GM23338 (cell line): ENCODE measurements at regions not wholly inside any gene's neighbourhood (a gene's known extent, or its start where the extent isn't known, plus 50 kb on each side); places are given as distances from the start of the nearest gene placed in this dataset.

Experiments used
- ATAC-seq: fragments of 200-7000 bp; cut with Tn5 transposase; 3 replicates; pipeline ENCODE4 v1.9.1; 2020
- DNase-seq: peaks from one replicate; pipeline ENCODE4 v3.0.0-alpha.2; 2015; ENCODE audit warnings: low spot score
- H2AFZ ChIP-seq: fragments of 200-600 bp; sonication (generic); 2 replicates; pipeline ENCODE4 v1.8.0; 2016; ENCODE audit warnings: antibody characterized with exemption, mild to moderate bottlenecking, moderate library complexity
- H3F3A ChIP-seq: fragments of 200-600 bp; sonication (generic); replicated peaks from 2 replicates; pipeline ENCODE4 v1.8.0; 2017; ENCODE audit warnings: antibody characterized with exemption, mixed run types, low read depth
- H3K27ac ChIP-seq: fragments of 200-600 bp; sonication (generic); 2 replicates; pipeline ENCODE4 v1.6.1; 2016; ENCODE audit warnings: low read depth
- H3K27me3 ChIP-seq: fragments of 200-600 bp; sonication (generic); 2 replicates; pipeline ENCODE4 v1.8.0; 2016; ENCODE audit warnings: mild to moderate bottlenecking, mixed run types, moderate library complexity; ENCODE audit not compliant: insufficient read depth
- H3K36me3 ChIP-seq: fragments of 200-600 bp; sonication (generic); 2 replicates; pipeline ENCODE4 v1.8.0; 2016; ENCODE audit warnings: mild to moderate bottlenecking; ENCODE audit not compliant: insufficient read depth
- H3K4me1 ChIP-seq: fragments of 200-600 bp; sonication (generic); 2 replicates; pipeline ENCODE4 v1.8.0; 2016; ENCODE audit warnings: mild to moderate bottlenecking, moderate library complexity; ENCODE audit not compliant: insufficient read depth
- H3K4me2 ChIP-seq: fragments of 200-600 bp; sonication (generic); 2 replicates; pipeline ENCODE4 v1.7.1; 2017; ENCODE audit warnings: mixed run types
- H3K4me3 ChIP-seq: fragments of 200-600 bp; sonication (generic); 2 replicates; pipeline ENCODE4 v1.6.1; 2016; ENCODE audit warnings: mixed run types
- H3K79me2 ChIP-seq: fragments of 200-600 bp; sonication (generic); replicated peaks from 2 replicates; pipeline ENCODE4 v1.8.0; 2017; ENCODE audit warnings: mild to moderate bottlenecking; ENCODE audit not compliant: insufficient read depth
- H3K9me2 ChIP-seq: fragments of 200-600 bp; sonication (generic); 2 replicates; pipeline ENCODE4 v1.8.0; 2017; ENCODE audit not compliant: insufficient read depth
- H4K20me1 ChIP-seq: fragments of 200-600 bp; sonication (generic); replicated peaks from 2 replicates; pipeline ENCODE4 v1.8.0; 2017; ENCODE audit warnings: mild to moderate bottlenecking; ENCODE audit not compliant: insufficient read depth
- H3K27ac Mint-ChIP-seq: 2 replicates; pipeline ENCODE4 v1.8.0; 2020; ENCODE audit warnings: inconsistent platforms, mild to moderate bottlenecking, moderate library complexity, mixed read lengths
- H3K27me3 Mint-ChIP-seq: 3 replicates; pipeline ENCODE4 v1.8.0; 2022; ENCODE audit warnings: low read depth, mild to moderate bottlenecking, moderate library complexity, mixed read lengths, inconsistent platforms; ENCODE audit not compliant: insufficient read depth, poor library complexity
- H3K36me3 Mint-ChIP-seq: 3 replicates; pipeline ENCODE4 v1.8.0; 2021; ENCODE audit warnings: low read depth, mild to moderate bottlenecking, inconsistent platforms, moderate library complexity, mixed read lengths
- H3K4me1 Mint-ChIP-seq: 3 replicates; pipeline ENCODE4 v1.8.0; 2020; ENCODE audit warnings: mild to moderate bottlenecking, inconsistent platforms, mixed read lengths
- H3K4me3 Mint-ChIP-seq: 3 replicates; pipeline ENCODE4 v1.8.0; 2021; ENCODE audit warnings: moderate library complexity, mild to moderate bottlenecking, inconsistent platforms, mixed read lengths
- H3K9me3 Mint-ChIP-seq: 3 replicates; pipeline ENCODE4 v1.8.0; 2020; ENCODE audit warnings: moderate library complexity, mild to moderate bottlenecking, inconsistent platforms, mixed read lengths
- CREB1 ChIP-seq: fragments of 250-450 bp; sonication (Bioruptor Pico); IDR thresholded peaks from 2 replicates; pipeline ENCODE4 v1.5.0; 2020; ENCODE audit warnings: low read depth, mild to moderate bottlenecking, moderate library complexity
- EZH2 ChIP-seq: fragments of 200-600 bp; sonication (generic); IDR thresholded peaks from one replicate; pipeline ENCODE4 v1.8.0; 2017; ENCODE audit warnings: antibody characterized with exemption, mild to moderate bottlenecking, low read depth; ENCODE audit not compliant: unreplicated experiment
- EZH2phosphoT487 ChIP-seq: fragments of 200-600 bp; sonication (generic); IDR thresholded peaks from one replicate; pipeline ENCODE4 v1.8.1; 2018; ENCODE audit warnings: antibody characterized with exemption; ENCODE audit not compliant: unreplicated experiment
- JUNB ChIP-seq: IDR thresholded peaks from one replicate; pipeline ENCODE4 v1.6.1; 2016; ENCODE audit warnings: antibody characterized with exemption; ENCODE audit not compliant: unreplicated experiment
- NANOG ChIP-seq: IDR thresholded peaks from 2 replicates; pipeline ENCODE4 v1.6.1; 2016; ENCODE audit warnings: antibody characterized with exemption, borderline replicate concordance
- POLR2AphosphoS5 ChIP-seq: IDR thresholded peaks from 2 replicates; pipeline ENCODE4 v1.6.1; 2016; ENCODE audit warnings: antibody characterized with exemption, low read depth
- STAT1 ChIP-seq: IDR thresholded peaks from one replicate; pipeline ENCODE4 v1.6.1; 2016; ENCODE audit warnings: antibody characterized with exemption; ENCODE audit not compliant: unreplicated experiment
- ZNF114 ChIP-seq: fragments of 250-450 bp; sonication (Bioruptor Pico); IDR thresholded peaks from 2 replicates; pipeline ENCODE4 v1.5.0; 2020; ENCODE audit warnings: mild to moderate bottlenecking, moderate library complexity
- ZNF331 ChIP-seq: fragments of 250-450 bp; sonication (Bioruptor Pico); IDR thresholded peaks from 2 replicates; pipeline ENCODE4 v1.5.0; 2020; ENCODE audit warnings: low read depth, mild to moderate bottlenecking, moderate library complexity
- TF ChIP-seq, protein P1 (sequence below): fragments of 250-450 bp; sonication (Bioruptor Pico); IDR thresholded peaks from 2 replicates; pipeline ENCODE4 v1.5.0; 2020; ENCODE audit warnings: mild to moderate bottlenecking, moderate library complexity
- TF ChIP-seq, protein P2 (sequence below), 2 experiments: fragments of 200-600 bp in 1 of 2; sonication (generic) in 1 of 2; conservative IDR thresholded peaks; 2 replicates each; pipeline versions ENCODE4 v1.5.1 to v1.6.1; 2016 to 2017; ENCODE audit warnings: antibody characterized with exemption in 2 of 2, low read depth in 2 of 2, mild to moderate bottlenecking in 2 of 2, moderate library complexity in 1 of 2
- TF ChIP-seq, protein P3 (sequence below): IDR thresholded peaks from one replicate; pipeline ENCODE4 v1.6.1; 2018; ENCODE audit warnings: antibody characterized with exemption; ENCODE audit not compliant: unreplicated experiment
- TF ChIP-seq, protein P4 (sequence below): IDR thresholded peaks from 2 replicates; pipeline ENCODE4 v1.6.1; 2016; ENCODE audit warnings: antibody characterized with exemption

DNA sequence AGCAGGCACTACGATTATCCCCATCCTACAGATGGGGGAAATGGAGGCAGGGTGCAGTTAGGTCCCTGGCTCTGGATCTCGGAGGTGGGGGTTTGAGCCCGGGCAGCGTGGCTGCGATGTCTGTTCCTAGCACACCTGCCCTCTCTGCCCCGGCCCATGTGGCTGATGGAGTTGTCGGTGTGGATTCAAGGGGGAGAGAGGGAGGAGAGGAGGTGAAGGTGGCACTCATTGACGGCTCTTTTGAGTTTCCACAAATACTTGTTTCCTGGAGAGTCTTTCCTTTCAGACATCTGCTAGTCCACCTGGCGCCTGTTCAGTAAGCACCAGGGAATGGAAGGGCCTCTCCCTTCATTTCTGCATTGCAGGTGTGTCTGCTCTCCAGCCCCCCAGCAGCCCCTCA is 69.9 kb downstream of the ARHGEF18 start:
- Mint-ChIP-seq H3K27ac (no peak overlapping the region), H3K4me3 (no peak overlapping the region), H3K9me3 (no peaks in the 10 kb centered on the region; the same call in 2 of the 3 replicates), H3K4me1 (peaks cover 14% of the 10 kb centered on the region), H3K36me3 (no peaks in the 10 kb centered on the region), H3K27me3 (peaks cover 13% of the 10 kb centered on the region)
- H3K79me2 ChIP-seq: peaks cover 36% of the 10 kb centered on the region
- H2AFZ ChIP-seq: no peak overlapping the region
- H3K27me3 ChIP-seq: no peaks in the 10 kb centered on the region
- H3K4me1 ChIP-seq: no peaks in the 10 kb centered on the region; the same call in 1 of the 2 replicates
- H3K4me3 ChIP-seq: no peak overlapping the region
- no peak for DNase-seq
- no peak for TF ChIP-seq EZH2phosphoT487
- TF ChIP-seq, protein P1, sequence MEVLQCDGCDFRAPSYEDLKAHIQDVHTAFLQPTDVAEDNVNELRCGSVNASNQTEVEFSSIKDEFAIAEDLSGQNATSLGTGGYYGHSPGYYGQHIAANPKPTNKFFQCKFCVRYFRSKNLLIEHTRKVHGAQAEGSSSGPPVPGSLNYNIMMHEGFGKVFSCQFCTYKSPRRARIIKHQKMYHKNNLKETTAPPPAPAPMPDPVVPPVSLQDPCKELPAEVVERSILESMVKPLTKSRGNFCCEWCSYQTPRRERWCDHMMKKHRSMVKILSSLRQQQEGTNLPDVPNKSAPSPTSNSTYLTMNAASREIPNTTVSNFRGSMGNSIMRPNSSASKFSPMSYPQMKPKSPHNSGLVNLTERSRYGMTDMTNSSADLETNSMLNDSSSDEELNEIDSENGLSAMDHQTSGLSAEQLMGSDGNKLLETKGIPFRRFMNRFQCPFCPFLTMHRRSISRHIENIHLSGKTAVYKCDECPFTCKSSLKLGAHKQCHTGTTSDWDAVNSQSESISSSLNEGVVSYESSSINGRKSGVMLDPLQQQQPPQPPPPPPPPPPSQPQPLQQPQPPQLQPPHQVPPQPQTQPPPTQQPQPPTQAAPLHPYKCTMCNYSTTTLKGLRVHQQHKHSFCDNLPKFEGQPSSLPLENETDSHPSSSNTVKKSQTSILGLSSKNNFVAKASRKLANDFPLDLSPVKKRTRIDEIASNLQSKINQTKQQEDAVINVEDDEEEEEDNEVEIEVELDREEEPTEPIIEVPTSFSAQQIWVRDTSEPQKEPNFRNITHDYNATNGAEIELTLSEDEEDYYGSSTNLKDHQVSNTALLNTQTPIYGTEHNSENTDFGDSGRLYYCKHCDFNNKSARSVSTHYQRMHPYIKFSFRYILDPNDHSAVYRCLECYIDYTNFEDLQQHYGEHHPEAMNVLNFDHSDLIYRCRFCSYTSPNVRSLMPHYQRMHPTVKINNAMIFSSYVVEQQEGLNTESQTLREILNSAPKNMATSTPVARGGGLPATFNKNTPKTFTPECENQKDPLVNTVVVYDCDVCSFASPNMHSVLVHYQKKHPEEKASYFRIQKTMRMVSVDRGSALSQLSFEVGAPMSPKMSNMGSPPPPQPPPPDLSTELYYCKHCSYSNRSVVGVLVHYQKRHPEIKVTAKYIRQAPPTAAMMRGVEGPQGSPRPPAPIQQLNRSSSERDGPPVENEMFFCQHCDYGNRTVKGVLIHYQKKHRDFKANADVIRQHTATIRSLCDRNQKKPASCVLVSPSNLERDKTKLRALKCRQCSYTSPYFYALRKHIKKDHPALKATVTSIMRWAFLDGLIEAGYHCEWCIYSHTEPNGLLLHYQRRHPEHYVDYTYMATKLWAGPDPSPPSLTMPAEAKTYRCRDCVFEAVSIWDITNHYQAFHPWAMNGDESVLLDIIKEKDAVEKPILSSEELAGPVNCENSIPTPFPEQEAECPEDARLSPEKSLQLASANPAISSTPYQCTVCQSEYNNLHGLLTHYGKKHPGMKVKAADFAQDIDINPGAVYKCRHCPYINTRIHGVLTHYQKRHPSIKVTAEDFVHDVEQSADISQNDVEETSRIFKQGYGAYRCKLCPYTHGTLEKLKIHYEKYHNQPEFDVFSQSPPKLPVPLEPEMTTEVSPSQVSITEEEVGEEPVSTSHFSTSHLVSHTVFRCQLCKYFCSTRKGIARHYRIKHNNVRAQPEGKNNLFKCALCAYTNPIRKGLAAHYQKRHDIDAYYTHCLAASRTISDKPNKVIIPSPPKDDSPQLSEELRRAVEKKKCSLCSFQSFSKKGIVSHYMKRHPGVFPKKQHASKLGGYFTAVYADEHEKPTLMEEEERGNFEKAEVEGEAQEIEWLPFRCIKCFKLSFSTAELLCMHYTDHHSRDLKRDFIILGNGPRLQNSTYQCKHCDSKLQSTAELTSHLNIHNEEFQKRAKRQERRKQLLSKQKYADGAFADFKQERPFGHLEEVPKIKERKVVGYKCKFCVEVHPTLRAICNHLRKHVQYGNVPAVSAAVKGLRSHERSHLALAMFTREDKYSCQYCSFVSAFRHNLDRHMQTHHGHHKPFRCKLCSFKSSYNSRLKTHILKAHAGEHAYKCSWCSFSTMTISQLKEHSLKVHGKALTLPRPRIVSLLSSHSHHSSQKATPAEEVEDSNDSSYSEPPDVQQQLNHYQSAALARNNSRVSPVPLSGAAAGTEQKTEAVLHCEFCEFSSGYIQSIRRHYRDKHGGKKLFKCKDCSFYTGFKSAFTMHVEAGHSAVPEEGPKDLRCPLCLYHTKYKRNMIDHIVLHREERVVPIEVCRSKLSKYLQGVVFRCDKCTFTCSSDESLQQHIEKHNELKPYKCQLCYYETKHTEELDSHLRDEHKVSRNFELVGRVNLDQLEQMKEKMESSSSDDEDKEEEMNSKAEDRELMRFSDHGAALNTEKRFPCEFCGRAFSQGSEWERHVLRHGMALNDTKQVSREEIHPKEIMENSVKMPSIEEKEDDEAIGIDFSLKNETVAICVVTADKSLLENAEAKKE: no peak
- TF ChIP-seq, protein P2, sequence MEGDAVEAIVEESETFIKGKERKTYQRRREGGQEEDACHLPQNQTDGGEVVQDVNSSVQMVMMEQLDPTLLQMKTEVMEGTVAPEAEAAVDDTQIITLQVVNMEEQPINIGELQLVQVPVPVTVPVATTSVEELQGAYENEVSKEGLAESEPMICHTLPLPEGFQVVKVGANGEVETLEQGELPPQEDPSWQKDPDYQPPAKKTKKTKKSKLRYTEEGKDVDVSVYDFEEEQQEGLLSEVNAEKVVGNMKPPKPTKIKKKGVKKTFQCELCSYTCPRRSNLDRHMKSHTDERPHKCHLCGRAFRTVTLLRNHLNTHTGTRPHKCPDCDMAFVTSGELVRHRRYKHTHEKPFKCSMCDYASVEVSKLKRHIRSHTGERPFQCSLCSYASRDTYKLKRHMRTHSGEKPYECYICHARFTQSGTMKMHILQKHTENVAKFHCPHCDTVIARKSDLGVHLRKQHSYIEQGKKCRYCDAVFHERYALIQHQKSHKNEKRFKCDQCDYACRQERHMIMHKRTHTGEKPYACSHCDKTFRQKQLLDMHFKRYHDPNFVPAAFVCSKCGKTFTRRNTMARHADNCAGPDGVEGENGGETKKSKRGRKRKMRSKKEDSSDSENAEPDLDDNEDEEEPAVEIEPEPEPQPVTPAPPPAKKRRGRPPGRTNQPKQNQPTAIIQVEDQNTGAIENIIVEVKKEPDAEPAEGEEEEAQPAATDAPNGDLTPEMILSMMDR (conservative IDR thresholded peaks at IDR 0.05; ENCODE audit: low read depth in 2 of 2): no peak
- TF ChIP-seq STAT1: no peak
- no peak for TF ChIP-seq POLR2AphosphoS5
- TF ChIP-seq, protein P3, sequence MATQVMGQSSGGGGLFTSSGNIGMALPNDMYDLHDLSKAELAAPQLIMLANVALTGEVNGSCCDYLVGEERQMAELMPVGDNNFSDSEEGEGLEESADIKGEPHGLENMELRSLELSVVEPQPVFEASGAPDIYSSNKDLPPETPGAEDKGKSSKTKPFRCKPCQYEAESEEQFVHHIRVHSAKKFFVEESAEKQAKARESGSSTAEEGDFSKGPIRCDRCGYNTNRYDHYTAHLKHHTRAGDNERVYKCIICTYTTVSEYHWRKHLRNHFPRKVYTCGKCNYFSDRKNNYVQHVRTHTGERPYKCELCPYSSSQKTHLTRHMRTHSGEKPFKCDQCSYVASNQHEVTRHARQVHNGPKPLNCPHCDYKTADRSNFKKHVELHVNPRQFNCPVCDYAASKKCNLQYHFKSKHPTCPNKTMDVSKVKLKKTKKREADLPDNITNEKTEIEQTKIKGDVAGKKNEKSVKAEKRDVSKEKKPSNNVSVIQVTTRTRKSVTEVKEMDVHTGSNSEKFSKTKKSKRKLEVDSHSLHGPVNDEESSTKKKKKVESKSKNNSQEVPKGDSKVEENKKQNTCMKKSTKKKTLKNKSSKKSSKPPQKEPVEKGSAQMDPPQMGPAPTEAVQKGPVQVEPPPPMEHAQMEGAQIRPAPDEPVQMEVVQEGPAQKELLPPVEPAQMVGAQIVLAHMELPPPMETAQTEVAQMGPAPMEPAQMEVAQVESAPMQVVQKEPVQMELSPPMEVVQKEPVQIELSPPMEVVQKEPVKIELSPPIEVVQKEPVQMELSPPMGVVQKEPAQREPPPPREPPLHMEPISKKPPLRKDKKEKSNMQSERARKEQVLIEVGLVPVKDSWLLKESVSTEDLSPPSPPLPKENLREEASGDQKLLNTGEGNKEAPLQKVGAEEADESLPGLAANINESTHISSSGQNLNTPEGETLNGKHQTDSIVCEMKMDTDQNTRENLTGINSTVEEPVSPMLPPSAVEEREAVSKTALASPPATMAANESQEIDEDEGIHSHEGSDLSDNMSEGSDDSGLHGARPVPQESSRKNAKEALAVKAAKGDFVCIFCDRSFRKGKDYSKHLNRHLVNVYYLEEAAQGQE: no peak
- TF ChIP-seq EZH2: no peak
- no peak for TF ChIP-seq ZNF331 (CRISPR knock-in tag)
- TF ChIP-seq, protein P4, sequence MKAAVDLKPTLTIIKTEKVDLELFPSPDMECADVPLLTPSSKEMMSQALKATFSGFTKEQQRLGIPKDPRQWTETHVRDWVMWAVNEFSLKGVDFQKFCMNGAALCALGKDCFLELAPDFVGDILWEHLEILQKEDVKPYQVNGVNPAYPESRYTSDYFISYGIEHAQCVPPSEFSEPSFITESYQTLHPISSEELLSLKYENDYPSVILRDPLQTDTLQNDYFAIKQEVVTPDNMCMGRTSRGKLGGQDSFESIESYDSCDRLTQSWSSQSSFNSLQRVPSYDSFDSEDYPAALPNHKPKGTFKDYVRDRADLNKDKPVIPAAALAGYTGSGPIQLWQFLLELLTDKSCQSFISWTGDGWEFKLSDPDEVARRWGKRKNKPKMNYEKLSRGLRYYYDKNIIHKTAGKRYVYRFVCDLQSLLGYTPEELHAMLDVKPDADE: no peak
- no peak for TF ChIP-seq NANOG
- TF ChIP-seq JUNB: no peak
- no peak for TF ChIP-seq CREB1 (CRISPR knock-in tag)
- no peak for TF ChIP-seq ZNF114 (CRISPR knock-in tag)
- no peak overlapping the region for H3K4me2 ChIP-seq
- no peaks in the 10 kb centered on the region for H3K36me3 ChIP-seq
- no peaks in the 10 kb centered on the region for H3K9me2 ChIP-seq
- no peak overlapping the region for H3K27ac ChIP-seq
- H4K20me1 ChIP-seq: no peaks in the 10 kb centered on the region; the same call in 1 of the 2 replicates
- no peak for ATAC-seq
- no peaks in the 10 kb centered on the region for H3F3A ChIP-seq
